ENCODE measurements at regions not wholly inside any gene's neighbourhood (a gene's known extent, or its start where the extent isn't known, plus 50 kb on each side); places are given as distances from the start of the nearest gene placed in this dataset.

DNA sequence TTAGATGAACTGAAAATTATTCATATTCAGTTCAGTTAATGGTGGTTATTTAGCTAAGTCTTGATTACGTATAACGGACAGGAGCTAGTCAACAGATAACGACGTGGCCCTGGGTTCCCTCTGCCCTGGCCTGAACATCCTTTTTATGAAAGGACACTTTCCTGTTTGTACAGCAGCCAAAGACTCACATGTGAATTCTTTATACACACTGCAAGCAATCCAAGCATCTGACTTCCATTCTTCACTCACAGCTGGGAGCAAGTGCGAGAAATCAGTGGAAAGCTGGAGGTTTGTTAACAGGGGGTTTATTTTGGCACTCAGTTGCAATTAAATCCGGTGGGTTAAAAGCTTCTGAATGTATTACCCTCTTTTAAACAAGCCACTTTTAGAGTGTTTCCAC, 148.1 kb upstream of the GDF10 start:
- TF ChIP-seq CTCF (IDR thresholded peaks at IDR 0.05) (no peak), POLR2A (IDR thresholded peaks at IDR 0.05) (no peak)
